GM19351 (cell line): ENCODE measurements at regions not wholly inside any gene's neighbourhood (a gene's known extent, or its start where the extent isn't known, plus 50 kb on each side); places are given as distances from the start of the nearest gene placed in this dataset.
"Not testable (repeated sequence)": the region's sequence is repeated elsewhere in the genome, so short reads cannot be mapped to it uniquely, and the experiment has no call there.

Experiments used
- ATAC-seq: cut with Tn5 transposase; IDR thresholded peaks from one replicate; pipeline ENCODE4 v1.9.1; 2021; ENCODE audit warnings: mild to moderate bottlenecking, moderate library complexity; ENCODE audit not compliant: unreplicated experiment

- ATAC-seq, result no peak
Observed at GRCh38 chr21:16213518-16213917, 483.7 kb downstream of the USP25 start.

GRCh38 chr21:16215193-16215592 is 485.4 kb downstream of the USP25 start:
- no peak for ATAC-seq

GRCh38 chr21:16215663-16216183 is 485.9 kb downstream of the USP25 start:
- ATAC-seq, result no peak

GRCh38 chr21:16216288-16216962 is 486.6 kb downstream of the USP25 start:
- ATAC-seq, result no peak

- no peak for ATAC-seq
Observed at GRCh38 chr21:16218682-16219343, 489.0 kb downstream of the USP25 start.

- ATAC-seq, result not testable (repeated sequence)
Observed at GRCh38 chr21:16224756-16225155, 495.0 kb downstream of the USP25 start.

GRCh38 chr21:16239659-16240265 is 510.0 kb downstream of the USP25 start:
- ATAC-seq, result no peak

- no peak for ATAC-seq
Observed at GRCh38 chr21:16241016-16241415, 511.2 kb downstream of the USP25 start.

GRCh38 chr21:16241479-16241963 is 511.7 kb downstream of the USP25 start:
- no peak for ATAC-seq

- no peak for ATAC-seq
Observed at GRCh38 chr21:16243396-16243795, 513.6 kb downstream of the USP25 start.

GRCh38 chr21:16248705-16249104 is 518.9 kb downstream of the USP25 start:
- ATAC-seq, result no peak

- ATAC-seq, result no peak
Observed at GRCh38 chr21:16250273-16250672, 520.5 kb downstream of the USP25 start.

- ATAC-seq, result no peak
Observed at GRCh38 chr21:16258844-16259611, 529.2 kb downstream of the USP25 start.

GRCh38 chr21:16262091-16262490 is 532.3 kb downstream of the USP25 start:
- ATAC-seq, result no peak

GRCh38 chr21:16264319-16264718 is 534.5 kb downstream of the USP25 start:
- ATAC-seq, result no peak

GRCh38 chr21:16269476-16269875 is 539.7 kb downstream of the USP25 start:
- no peak for ATAC-seq

- no peak for ATAC-seq
Observed at GRCh38 chr21:16279731-16280581, 550.2 kb downstream of the USP25 start.

GRCh38 chr21:16280686-16281091 is 550.9 kb downstream of the USP25 start:
- no peak for ATAC-seq

- ATAC-seq, result no peak
Observed at GRCh38 chr21:16283516-16283915, 553.7 kb downstream of the USP25 start.

- no peak for ATAC-seq
Observed at GRCh38 chr21:16285605-16286126, 555.9 kb downstream of the USP25 start.
